GM12892 (cell line): ENCODE measurements at regions not wholly inside any gene's neighbourhood (a gene's known extent, or its start where the extent isn't known, plus 50 kb on each side); places are given as distances from the start of the nearest gene placed in this dataset.

Source experiments
- POLR2A ChIP-seq: IDR thresholded peaks from 2 replicates; pipeline ENCODE4 v1.6.1; 2011; ENCODE audit warnings: low read depth, low read length, control low read depth
- POLR2AphosphoS5 ChIP-seq: IDR thresholded peaks from 2 replicates; pipeline ENCODE4 v1.6.1; 2011; ENCODE audit warnings: low read depth, low read length, control low read depth
- TAF1 ChIP-seq: IDR thresholded peaks from 2 replicates; pipeline ENCODE4 v1.6.1; 2011; ENCODE audit warnings: low read depth, mild to moderate bottlenecking, control low read depth, low read length, borderline replicate concordance

GRCh38 chr2:16581241-16581640 lies 84.4 kb downstream of the CYRIA start:
- TF ChIP-seq POLR2AphosphoS5 (no peak), POLR2A (no peak), TAF1 (no peak)
